Tibial nerve (tissue), 4 donors: ENCODE measurements at regions not wholly inside any gene's neighbourhood (a gene's known extent, or its start where the extent isn't known, plus 50 kb on each side); places are given as distances from the start of the nearest gene placed in this dataset.

Experiments used
- DNase-seq, 2 donors: peaks; one replicate each; pipeline ENCODE4 v3.0.0-alpha.2; 2019; ENCODE audit warnings: low spot score in 2 of 2
- H3K27ac ChIP-seq, 4 donors: fragments of 200-600 bp; sonication (generic) in 3 of 4; one replicate each; pipeline ENCODE4 v1.5.1; 2017 to 2019; ENCODE audit warnings: mild to moderate bottlenecking in 1 of 4
- H3K27me3 ChIP-seq, 2 donors: fragments of 200-600 bp; sonication (generic) in 1 of 2; one replicate each; pipeline versions ENCODE4 v1.5.1 to v1.6.0; 2017 to 2019
- H3K36me3 ChIP-seq, 3 donors: fragments of 200-600 bp; sonication (generic); one replicate each; pipeline ENCODE4 v1.5.1; 2018 to 2019
- H3K4me1 ChIP-seq, 4 donors: fragments of 200-600 bp; sonication (generic) in 3 of 4; one replicate each; pipeline ENCODE4 v1.5.1; 2017 to 2019
- H3K4me3 ChIP-seq, 4 donors: fragments of 200-600 bp; sonication (generic) in 3 of 4; one replicate each; pipeline ENCODE4 v1.5.1; 2017 to 2019; ENCODE audit warnings: mild to moderate bottlenecking in 1 of 4, moderate library complexity in 1 of 4
- H3K9me3 ChIP-seq, 4 donors: fragments of 200-600 bp; sonication (generic) in 3 of 4; one replicate each; pipeline ENCODE4 v1.5.1; 2017 to 2019
- CTCF ChIP-seq, 5 experiments: fragments of 200-600 bp in 3 of 5; fragments of 450-650 bp in 2 of 5; sonication (generic) in 3 of 5; IDR thresholded peaks; one replicate each; pipeline ENCODE4 v1.5.1; 2016 to 2019; ENCODE audit warnings: antibody characterized with exemption in 5 of 5, mild to moderate bottlenecking in 3 of 5, moderate library complexity in 2 of 5
- EP300 ChIP-seq, 2 donors: sonication (generic); formaldehyde crosslinking; IDR thresholded peaks; one replicate each; pipeline ENCODE4 v1.6.1; 2017; ENCODE audit warnings: antibody characterized with exemption in 2 of 2, mild to moderate bottlenecking in 1 of 2
- POLR2A ChIP-seq, 2 donors: fragments of 450-650 bp; IDR thresholded peaks; one replicate each; pipeline ENCODE4 v1.6.1; 2017; ENCODE audit warnings: antibody characterized with exemption in 2 of 2, mild to moderate bottlenecking in 2 of 2, moderate library complexity in 2 of 2
- WGBS, 2 donors: methylation state at CpG; one replicate each; pipeline ENCODE4 v1.1.5; 2018; 5-methylcytosine and 5-hydroxymethylcytosine counted together

DNA sequence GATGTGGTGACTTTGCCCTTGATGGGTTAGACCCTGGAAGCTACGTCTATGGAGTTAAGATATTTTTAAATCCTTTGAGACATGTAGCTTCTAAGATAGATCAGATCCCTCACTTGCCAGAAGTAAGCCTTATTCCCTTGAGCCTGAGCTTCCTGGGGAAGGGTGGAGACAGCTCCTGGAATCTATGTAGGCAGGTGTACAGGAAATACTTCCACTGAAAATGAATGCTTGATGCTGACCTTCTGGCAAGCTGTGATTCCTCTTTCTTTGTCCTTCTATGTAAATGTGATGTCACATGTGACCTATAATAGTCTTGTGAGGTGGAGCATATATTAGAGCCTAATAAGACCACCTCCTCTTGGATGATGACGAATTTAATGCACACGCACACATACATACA is 1152.0 kb upstream of the ACO1 start:
- DNase-seq: no peak
- Histone ChIP-seq H3K36me3 (no peaks in the 10 kb centered on the region), H3K9me3 (peaks cover 0 to 5% (median 0%) of the 10 kb centered on the region in 4 donors), H3K4me3 (no peak overlapping the region), H3K4me1 (no peaks in the 10 kb centered on the region), H3K27ac (no peak overlapping the region), H3K27me3 (no peaks in the 10 kb centered on the region)
- 76 to 85% methylated on average over 3 of the region's 3 CpGs for WGBS, 2 donors
- TF ChIP-seq POLR2A (IDR thresholded peaks at IDR 0.05) (no peak), EP300 (IDR thresholded peaks at IDR 0.05) (no peak), CTCF (IDR thresholded peaks at IDR 0.05) (no peak)

GRCh38 chr9:31236344-31236743 is 1148.1 kb upstream of the ACO1 start:
- TF ChIP-seq EP300 (IDR thresholded peaks at IDR 0.05): no peak
- no peak for TF ChIP-seq CTCF (IDR thresholded peaks at IDR 0.05)
- TF ChIP-seq POLR2A (IDR thresholded peaks at IDR 0.05): no peak
- Histone ChIP-seq H3K27ac (no peak overlapping the region), H3K36me3 (no peaks in the 10 kb centered on the region), H3K4me3 (no peak overlapping the region), H3K4me1 (no peaks in the 10 kb centered on the region), H3K27me3 (no peaks in the 10 kb centered on the region), H3K9me3 (no peaks in the 10 kb centered on the region)
- no peak for DNase-seq
- WGBS, 2 donors: 25 to 39% methylated on average over 2 of the region's 2 CpGs

GRCh38 chr9:31243386-31243785 is 1141.1 kb upstream of the ACO1 start:
- H3K27ac ChIP-seq: no peak overlapping the region
- no peaks in the 10 kb centered on the region for H3K27me3 ChIP-seq

GRCh38 chr9:31248156-31248555 is 1136.3 kb upstream of the ACO1 start:
- Histone ChIP-seq H3K36me3 (no peaks in the 10 kb centered on the region), H3K4me1 (no peaks in the 10 kb centered on the region), H3K27ac (no peak overlapping the region), H3K4me3 (no peak overlapping the region), H3K27me3 (no peaks in the 10 kb centered on the region), H3K9me3 (no peaks in the 10 kb centered on the region)
- WGBS, 2 donors: 7 to 35% methylated on average over 1 of the region's 1 CpG
- no peak for TF ChIP-seq POLR2A (IDR thresholded peaks at IDR 0.05)
- no peak for TF ChIP-seq CTCF (IDR thresholded peaks at IDR 0.05)
- TF ChIP-seq EP300 (IDR thresholded peaks at IDR 0.05): no peak
- DNase-seq: no peak

More at GRCh38 chr9:31243386-31243785, 1141.1 kb upstream of the ACO1 start:
- DNase-seq: no peak
- H3K4me3 ChIP-seq: no peak overlapping the region
- TF ChIP-seq POLR2A (IDR thresholded peaks at IDR 0.05): no peak
- no peak for TF ChIP-seq CTCF (IDR thresholded peaks at IDR 0.05)
- TF ChIP-seq EP300 (IDR thresholded peaks at IDR 0.05): no peak
- no peaks in the 10 kb centered on the region for H3K9me3 ChIP-seq
- H3K36me3 ChIP-seq: no peaks in the 10 kb centered on the region
- WGBS, 2 donors: 32 to 44% methylated on average over 1 of the region's 1 CpG
- no peaks in the 10 kb centered on the region for H3K4me1 ChIP-seq

DNA sequence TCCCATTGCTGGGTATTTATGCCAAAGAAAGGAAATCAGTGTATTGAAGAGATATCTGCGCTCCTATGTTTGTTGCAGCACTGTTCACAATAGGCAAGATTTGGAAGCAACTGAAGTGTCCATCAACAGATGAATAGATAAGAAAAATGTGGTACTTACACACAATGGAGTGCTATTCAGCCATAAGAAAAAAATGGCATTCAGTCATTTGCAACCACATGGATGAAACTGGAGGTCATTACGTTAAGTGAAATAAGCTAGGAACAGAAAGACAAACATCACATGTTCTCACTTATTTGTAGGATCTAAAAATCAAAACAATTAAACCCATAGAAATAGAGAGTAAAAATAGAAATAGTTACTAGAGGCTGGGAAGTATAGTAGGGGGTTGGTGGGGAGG is 1133.1 kb upstream of the ACO1 start:
- no peak overlapping the region for H3K27ac ChIP-seq
- H3K4me1 ChIP-seq: no peaks in the 10 kb centered on the region
- 72 to 74% methylated on average over 2 of the region's 2 CpGs for WGBS, 2 donors
- peaks cover 0 to 8% (median 0%) of the 10 kb centered on the region in 4 donors for H3K9me3 ChIP-seq
- no peak overlapping the region for H3K4me3 ChIP-seq
- TF ChIP-seq EP300 (IDR thresholded peaks at IDR 0.05) (no peak), POLR2A (IDR thresholded peaks at IDR 0.05) (no peak), CTCF (IDR thresholded peaks at IDR 0.05) (no peak)
- no peaks in the 10 kb centered on the region for H3K36me3 ChIP-seq
- H3K27me3 ChIP-seq: no peaks in the 10 kb centered on the region
- DNase-seq: no peak
